ENCODE measurements at regions not wholly inside any gene's neighbourhood (a gene's known extent, or its start where the extent isn't known, plus 50 kb on each side); places are given as distances from the start of the nearest gene placed in this dataset.
A peak's percentile ranks its signal among the peaks of the same experiment; 100 is the strongest.

GRCh38 chr16:29317269-29317668, 89.2 kb downstream of the NPIPB11 start:
- Mint-ChIP-seq H3K27me3 (ENCODE audit: low read depth) (peaks cover 3% of the 10 kb centered on the region), H3K4me1 (peaks cover 78% of the 10 kb centered on the region), H3K4me3 (no peak overlapping the region), H3K9me3 (no peaks in the 10 kb centered on the region), H3K36me3 (ENCODE audit: low read depth) (no peaks in the 10 kb centered on the region), H3K27ac (ENCODE audit: unreplicated experiment) (peak overlapping the region; percentile 57)
- no peak for DNase-seq (ENCODE audit: low read depth, low spot score)
- TF ChIP-seq CTCF (conservative IDR thresholded peaks at IDR 0.05) = no peak

- Mint-ChIP-seq H3K4me1 (peaks cover 73% of the 10 kb centered on the region), H3K4me3 (no peak overlapping the region)
- TF ChIP-seq CTCF (conservative IDR thresholded peaks at IDR 0.05) = no peak
Measured at GRCh38 chr16:29316761-29317183, 89.7 kb downstream of the NPIPB11 start.

GRCh38 chr16:29315916-29316517, 90.5 kb downstream of the NPIPB11 start:
- no peaks in the 10 kb centered on the region for H3K9me3 Mint-ChIP-seq
- peaks cover 66% of the 10 kb centered on the region for H3K4me1 Mint-ChIP-seq
- H3K27me3 Mint-ChIP-seq (ENCODE audit: low read depth) = peaks cover 3% of the 10 kb centered on the region
- H3K4me3 Mint-ChIP-seq = no peak overlapping the region
- H3K27ac Mint-ChIP-seq (ENCODE audit: unreplicated experiment) = peak overlapping the region; percentile 92
- TF ChIP-seq CTCF (conservative IDR thresholded peaks at IDR 0.05) = peak; percentile 22
- H3K36me3 Mint-ChIP-seq (ENCODE audit: low read depth) = no peaks in the 10 kb centered on the region
- no peak for DNase-seq (ENCODE audit: low read depth, low spot score)

More at GRCh38 chr16:29316761-29317183, 89.7 kb downstream of the NPIPB11 start:
- Mint-ChIP-seq H3K36me3 (ENCODE audit: low read depth) (no peaks in the 10 kb centered on the region), H3K27me3 (ENCODE audit: low read depth) (peaks cover 3% of the 10 kb centered on the region), H3K27ac (ENCODE audit: unreplicated experiment) (no peak overlapping the region), H3K9me3 (no peaks in the 10 kb centered on the region)
- DNase-seq (ENCODE audit: low read depth, low spot score) = no peak

GRCh38 chr16:29315046-29315445, 91.5 kb downstream of the NPIPB11 start:
- Mint-ChIP-seq H3K36me3 (ENCODE audit: low read depth) (no peaks in the 10 kb centered on the region), H3K27ac (ENCODE audit: unreplicated experiment) (no peak overlapping the region), H3K4me1 (peaks cover 64% of the 10 kb centered on the region), H3K9me3 (no peaks in the 10 kb centered on the region), H3K27me3 (ENCODE audit: low read depth) (peaks cover 3% of the 10 kb centered on the region), H3K4me3 (no peak overlapping the region)
- no peak for TF ChIP-seq CTCF (conservative IDR thresholded peaks at IDR 0.05)
- no peak for DNase-seq (ENCODE audit: low read depth, low spot score)

- Mint-ChIP-seq H3K4me3 (no peak overlapping the region), H3K27ac (ENCODE audit: unreplicated experiment) (peak overlapping the region; percentile 35), H3K36me3 (ENCODE audit: low read depth) (no peaks in the 10 kb centered on the region), H3K27me3 (ENCODE audit: low read depth) (peaks cover 3% of the 10 kb centered on the region), H3K9me3 (no peaks in the 10 kb centered on the region), H3K4me1 (peaks cover 59% of the 10 kb centered on the region)
- no peak for DNase-seq (ENCODE audit: low read depth, low spot score)
- no peak for TF ChIP-seq CTCF (conservative IDR thresholded peaks at IDR 0.05)
Measured at GRCh38 chr16:29314292-29314934, 92.1 kb downstream of the NPIPB11 start.

All from neural crest cell (in vitro differentiated cells).